HEK293T (cell line): ENCODE measurements at regions not wholly inside any gene's neighbourhood (a gene's known extent, or its start where the extent isn't known, plus 50 kb on each side); places are given as distances from the start of the nearest gene placed in this dataset.

ENCODE experiments used
- CTCF ChIA-PET: fragments of 350-600 bp; formaldehyde crosslinking; extraction: SDS; loops from one replicate; lab custom pipeline; 2021; ENCODE audit warnings: antibody characterized with exemption, inconsistent platforms; lab: Yijun Ruan, JAX
- POLR2A ChIA-PET: fragments of 350-600 bp; formaldehyde crosslinking; extraction: SDS; loops from one replicate; lab custom pipeline; 2020; ENCODE audit warnings: antibody characterized with exemption, inconsistent platforms; lab: Yijun Ruan, JAX
- DNase-seq: peaks from one replicate; pipeline ENCODE4 v3.0.0; 2012; ENCODE audit warnings: mixed read lengths; ENCODE audit errors: extremely low spot score
- ARNT ChIP-seq: fragments of 450-650 bp; IDR thresholded peaks from 2 replicates; pipeline ENCODE4 v1.6.1; 2017; ENCODE audit warnings: mild to moderate bottlenecking
- BHLHE40 ChIP-seq: fragments of 450-650 bp; IDR thresholded peaks from 2 replicates; pipeline ENCODE4 v1.6.1; 2016; ENCODE audit warnings: mild to moderate bottlenecking, moderate library complexity, borderline replicate concordance
- CTBP1 ChIP-seq: fragments of 450-650 bp; IDR thresholded peaks from 2 replicates; pipeline ENCODE4 v1.6.1; 2016; ENCODE audit warnings: borderline replicate concordance
- ELF4 ChIP-seq: fragments of 450-650 bp; IDR thresholded peaks from 2 replicates; pipeline ENCODE4 v1.6.1; 2017; ENCODE audit warnings: antibody characterized with exemption
- FOXA1 ChIP-seq: fragments of 450-650 bp; IDR thresholded peaks from 2 replicates; pipeline ENCODE4 v1.6.1; 2016; ENCODE audit warnings: mild to moderate bottlenecking
- FOXK2 ChIP-seq: fragments of 450-650 bp; IDR thresholded peaks from 2 replicates; pipeline ENCODE4 v1.6.1; 2016; ENCODE audit warnings: mild to moderate bottlenecking
- FOXM1 ChIP-seq: fragments of 450-650 bp; IDR thresholded peaks from 2 replicates; pipeline ENCODE4 v1.6.1; 2017; ENCODE audit warnings: mild to moderate bottlenecking, borderline replicate concordance
- HDGF ChIP-seq: fragments of 450-650 bp; IDR thresholded peaks from 2 replicates; pipeline ENCODE4 v1.6.1; 2017; ENCODE audit warnings: antibody characterized with exemption, borderline replicate concordance
- L3MBTL2 ChIP-seq: fragments of 450-650 bp; conservative IDR thresholded peaks from 2 replicates; pipeline ENCODE4 v1.6.1; 2016; ENCODE audit warnings: mild to moderate bottlenecking
- LEF1 ChIP-seq: fragments of 450-650 bp; IDR thresholded peaks from 2 replicates; pipeline ENCODE4 v1.6.1; 2017; ENCODE audit warnings: mild to moderate bottlenecking, borderline replicate concordance
- NFRKB ChIP-seq: fragments of 450-650 bp; IDR thresholded peaks from 2 replicates; pipeline ENCODE4 v1.6.1; 2016; ENCODE audit warnings: mild to moderate bottlenecking, moderate library complexity
- PKNOX1 ChIP-seq: fragments of 450-650 bp; IDR thresholded peaks from 2 replicates; pipeline ENCODE4 v1.6.1; 2016
- SP1 ChIP-seq: fragments of 450-650 bp; IDR thresholded peaks from 2 replicates; pipeline ENCODE4 v1.6.1; 2017
- SUZ12 ChIP-seq: fragments of 450-650 bp; IDR thresholded peaks from 2 replicates; pipeline ENCODE4 v1.6.1; 2016; ENCODE audit warnings: mild to moderate bottlenecking
- TARDBP ChIP-seq: fragments of 450-650 bp; IDR thresholded peaks from 2 replicates; pipeline ENCODE4 v1.6.1; 2016
- ZNF384 ChIP-seq: fragments of 450-650 bp; IDR thresholded peaks from 2 replicates; pipeline ENCODE4 v1.6.1; 2016

- no peak for TF ChIP-seq HDGF
- TF ChIP-seq LEF1 = no peak
- no peak for TF ChIP-seq CTBP1
- no peak for TF ChIP-seq NFRKB
- no peak for TF ChIP-seq FOXK2
- no peak for TF ChIP-seq ZNF384
- POLR2A ChIA-PET = no interaction called here
- DNase-seq = no peak
- CTCF ChIA-PET = no interaction called here
These were observed 393.9 kb downstream of the PRELID2 start for GRCh38 chr5:145441228-145441627.

GRCh38 chr5:145437627-145438026 is 397.5 kb downstream of the PRELID2 start:
- TF ChIP-seq PKNOX1 (no peak), HDGF (no peak), TARDBP (no peak), LEF1 (no peak), L3MBTL2 (no peak), FOXM1 (no peak), ZNF384 (no peak), FOXK2 (no peak), SUZ12 (no peak)
- no peak for DNase-seq
- CTCF ChIA-PET = no interaction called here
- POLR2A ChIA-PET = no interaction called here

GRCh38 chr5:145433077-145433476 is 402.1 kb downstream of the PRELID2 start:
- ChIA-PET POLR2A (no interaction called here), CTCF (no interaction called here)
- TF ChIP-seq SUZ12 = no peak
- no peak for TF ChIP-seq L3MBTL2
- no peak for TF ChIP-seq NFRKB
- no peak for TF ChIP-seq FOXM1
- TF ChIP-seq PKNOX1 = no peak
- no peak for TF ChIP-seq ARNT
- TF ChIP-seq ELF4 = no peak
- TF ChIP-seq FOXA1 = no peak
- TF ChIP-seq SP1 = no peak
- no peak for TF ChIP-seq FOXK2
- no peak for TF ChIP-seq LEF1
- no peak for TF ChIP-seq TARDBP
- TF ChIP-seq ZNF384 = no peak
- TF ChIP-seq CTBP1 = no peak
- TF ChIP-seq BHLHE40 = no peak
- no peak for TF ChIP-seq HDGF
- no peak for DNase-seq

- POLR2A ChIA-PET = no interaction called here
- no peak for DNase-seq
- CTCF ChIA-PET = no interaction called here
- no peak for TF ChIP-seq BHLHE40
- TF ChIP-seq SP1 = no peak
- TF ChIP-seq ZNF384 = no peak
- no peak for TF ChIP-seq SUZ12
- no peak for TF ChIP-seq PKNOX1
- no peak for TF ChIP-seq FOXK2
- TF ChIP-seq NFRKB = no peak
- TF ChIP-seq FOXA1 = no peak
- TF ChIP-seq CTBP1 = no peak
- TF ChIP-seq TARDBP = no peak
- TF ChIP-seq HDGF = no peak
- no peak for TF ChIP-seq LEF1
- no peak for TF ChIP-seq L3MBTL2
- no peak for TF ChIP-seq ARNT
- TF ChIP-seq FOXM1 = no peak
- no peak for TF ChIP-seq ELF4
These were observed 406.0 kb downstream of the PRELID2 start for GRCh38 chr5:145429170-145429569.

GRCh38 chr5:145408048-145408341 is 427.1 kb downstream of the PRELID2 start:
- no peak for DNase-seq
- CTCF ChIA-PET = no interaction called here
- POLR2A ChIA-PET = no interaction called here
- TF ChIP-seq NFRKB (no peak), SP1 (no peak)

GRCh38 chr5:145407300-145408047 is 427.7 kb downstream of the PRELID2 start:
- DNase-seq = no peak
- no peak for TF ChIP-seq ZNF384
- TF ChIP-seq LEF1 = no peak
- CTCF ChIA-PET = no interaction called here
- POLR2A ChIA-PET = no interaction called here

- no peak for DNase-seq
- POLR2A ChIA-PET = no interaction called here
- CTCF ChIA-PET = no interaction called here
- TF ChIP-seq NFRKB (no peak), L3MBTL2 (no peak)
These were observed 431.1 kb downstream of the PRELID2 start for GRCh38 chr5:145403992-145404391.
